ENCODE measurements at regions not wholly inside any gene's neighbourhood (a gene's known extent, or its start where the extent isn't known, plus 50 kb on each side); places are given as distances from the start of the nearest gene placed in this dataset. TPM values are rescaled to one million over a fixed set of nuclear protein-coding genes. Genes with fewer than 3 reads are reported as not detected.

Small RNAs in the stretch of these regions (microRNA-seq; reads per million reads assigned to microRNA genes)
- gene MIR8062 (ENCODE audit: insufficient read depth in 1 of 2, insufficient read length in 1 of 2, unreplicated experiment in 1 of 2) (0 reads per million in 2 experiments), gene RN7SL547P (ENCODE audit: insufficient read depth, insufficient read length) (not detected)

Small RNAs in the stretch of these regions (small RNA-seq; reads per million reads assigned to genes)
- gene MIR8062 (0 reads per million in 5 experiments), gene RN7SL547P (0 reads per million in 5 experiments)
